HepG2 (cell line): ENCODE measurements at regions not wholly inside any gene's neighbourhood (a gene's known extent, or its start where the extent isn't known, plus 50 kb on each side); places are given as distances from the start of the nearest gene placed in this dataset.

ENCODE experiments used
- ATAC-seq: fragments of 200-7000 bp; cut with Tn5 transposase; 3 replicates; pipeline ENCODE4 v1.9.1; 2020; ENCODE audit warnings: mild to moderate bottlenecking, moderate library complexity
- BruUV-seq: library from RNA; stranded (reverse); fragments of 400-500 nt; replicated peaks from 2 replicates; lab custom pipeline; 2021; lab: Mats Ljungman, UMichigan
- CTCF ChIA-PET: fragments of 300-600 bp; formaldehyde crosslinking; extraction: SDS; loops from one replicate; lab custom pipeline; 2021; ENCODE audit warnings: low total read pairs, inconsistent platforms, low intra/inter-chr PET ratio; lab: Yijun Ruan, JAX
- POLR2A ChIA-PET: fragments of 350-600 bp; sonication (Branson Sonifier 250); formaldehyde crosslinking; loops from one replicate; lab custom pipeline; 2020; ENCODE audit warnings: antibody characterized with exemption, inconsistent platforms; lab: Yijun Ruan, JAX
- DNase-seq: peaks from one replicate; pipeline ENCODE4 v3.0.0-alpha.2; 2015; ENCODE audit warnings: low spot score
- FAIRE-seq: peaks from 3 replicates; lab custom pipeline; 2011; peaks lifted over from hg19 to GRCh38; lab: Jason Lieb, UNC
- H2AFZ ChIP-seq: one replicate; pipeline ENCODE4 v1.6.1; 2011; ENCODE audit warnings: low read length, inconsistent platforms
- H3K27ac ChIP-seq: fragments of 300-600 bp; 3 replicates; pipeline ENCODE4 v1.8.0; 2011; ENCODE audit warnings: mixed run types, mild to moderate bottlenecking, mixed read lengths, low read length, inconsistent platforms; ENCODE audit not compliant: insufficient read depth; ENCODE audit errors: extremely low read length
- H3K27me3 ChIP-seq, 2 experiments: fragments of 200-600 bp in 1 of 2; 2 replicates in 1 of 2; 3 replicates in 1 of 2; pipeline versions ENCODE4 v1.6.0 to v1.8.0; 2011; ENCODE audit warnings: low read length in 2 of 2, mild to moderate bottlenecking in 2 of 2, moderate library complexity in 2 of 2, inconsistent platforms in 1 of 2; ENCODE audit not compliant: insufficient read depth in 2 of 2, control insufficient read depth in 1 of 2
- H3K36me3 ChIP-seq, 2 experiments: fragments of 200-600 bp in 1 of 2; replicated peaks in 1 of 2; 2 replicates in 1 of 2; 3 replicates in 1 of 2; pipeline versions ENCODE4 v1.5.1 to v1.8.0; 2011; ENCODE audit warnings: low read length in 2 of 2, inconsistent platforms in 1 of 2; ENCODE audit not compliant: insufficient read depth in 2 of 2, control insufficient read depth in 1 of 2
- H3K4me1 ChIP-seq: 2 replicates; pipeline ENCODE4 v1.5.1; 2012; ENCODE audit warnings: low read length, inconsistent platforms; ENCODE audit not compliant: insufficient read depth
- H3K4me2 ChIP-seq: 2 replicates; pipeline ENCODE4 v1.6.0; 2011; ENCODE audit warnings: low read depth, low read length, inconsistent platforms
- H3K4me3 ChIP-seq, 3 experiments: fragments of 200-600 bp in 1 of 3; sonication (generic), shearing (Covaris generic) in 1 of 3; replicated peaks in 1 of 3; 2 replicates each; pipeline ENCODE4 v1.5.1; 2011 to 2016; ENCODE audit warnings: low read length in 3 of 3, inconsistent platforms in 2 of 3, low read depth in 2 of 3, mild to moderate bottlenecking in 2 of 3, control low read depth in 1 of 3, mixed read lengths in 1 of 3; ENCODE audit not compliant: insufficient read depth in 1 of 3
- H3K79me2 ChIP-seq: one replicate; pipeline ENCODE4 v1.6.1; 2011; ENCODE audit warnings: low read length, inconsistent platforms; ENCODE audit not compliant: insufficient read depth
- H3K9ac ChIP-seq: 2 replicates; pipeline ENCODE4 v1.6.0; 2011; ENCODE audit warnings: mild to moderate bottlenecking, low read depth, low read length, inconsistent platforms; ENCODE audit not compliant: insufficient read depth
- H3K9me3 ChIP-seq: 2 replicates; pipeline ENCODE4 v1.5.1; 2012; ENCODE audit warnings: mild to moderate bottlenecking, low read length
- H4K20me1 ChIP-seq: 2 replicates; pipeline ENCODE4 v1.6.0; 2011; ENCODE audit warnings: inconsistent platforms, mild to moderate bottlenecking, low read length, moderate library complexity; ENCODE audit not compliant: insufficient read depth
- AHR ChIP-seq: IDR thresholded peaks from 2 replicates; pipeline ENCODE4 v1.6.1; 2018; ENCODE audit warnings: missing genetic modification reagents, missing compliant biosample characterization
- FLYWCH1 ChIP-seq: sonication (generic); formaldehyde crosslinking; IDR thresholded peaks from 2 replicates; pipeline ENCODE4 v1.8.1; 2023; ENCODE audit warnings: mild to moderate bottlenecking, missing genetic modification reagents
- HMG20B ChIP-seq: conservative IDR thresholded peaks from 2 replicates; pipeline ENCODE4 v1.6.1; 2016; ENCODE audit warnings: missing genetic modification reagents, missing compliant biosample characterization
- PCBP1 ChIP-seq: fragments of 200-400 bp; formaldehyde crosslinking; IDR thresholded peaks from 2 replicates; pipeline ENCODE4 v1.6.1; 2017; ENCODE audit warnings: mild to moderate bottlenecking, low read depth, low read length, borderline replicate concordance
- POLR2AphosphoS5 ChIP-seq: IDR thresholded peaks from 2 replicates; pipeline ENCODE4 v1.6.1; 2012; ENCODE audit warnings: low read depth, low read length
- RARA ChIP-seq: IDR thresholded peaks from 2 replicates; pipeline ENCODE4 v1.6.1; 2016; ENCODE audit warnings: missing genetic modification reagents, missing compliant biosample characterization
- ZNF10 ChIP-seq: sonication (generic); formaldehyde crosslinking; IDR thresholded peaks from 2 replicates; pipeline ENCODE4 v1.4.0; 2020; ENCODE audit warnings: mild to moderate bottlenecking, low read depth, missing genetic modification reagents, borderline replicate concordance
- ZNF441 ChIP-seq: sonication (generic); formaldehyde crosslinking; IDR thresholded peaks from 2 replicates; pipeline ENCODE4 v1.7.0; 2021; ENCODE audit warnings: missing genetic modification reagents, borderline replicate concordance
- ZNF607 ChIP-seq: sonication (generic); formaldehyde crosslinking; IDR thresholded peaks from 2 replicates; pipeline ENCODE4 v1.5.1; 2020; ENCODE audit warnings: missing genetic modification reagents, mild to moderate bottlenecking, borderline replicate concordance
- WGBS: methylation state at CpG from one replicate; pipeline ENCODE4 v1.1.6; 2017; ENCODE audit warnings: low lambda C conversion rate; 5-methylcytosine and 5-hydroxymethylcytosine counted together
- in situ Hi-C: cut with HindIII; loops from 2 replicates; pipeline ENCODE4 v1.10.0; 2017; ENCODE audit warnings: low pct_unique_long_range_greater_than_20kb; ENCODE audit not compliant: extremely low pct_ligation_motif_present
- intact Hi-C: fragments of 100-400 bp; cut with micrococcal nuclease; formaldehyde crosslinking; loops from one replicate; pipeline ENCODE4 v1.10.0; 2022; ENCODE audit not compliant: unreplicated experiment
- TF ChIP-seq, protein P1 (sequence below): sonication (generic); formaldehyde crosslinking; IDR thresholded peaks from 2 replicates; pipeline ENCODE4 v1.4.0; 2020; ENCODE audit warnings: missing genetic modification reagents
- TF ChIP-seq, protein P2 (sequence below): sonication (generic); formaldehyde crosslinking; IDR thresholded peaks from 2 replicates; pipeline ENCODE4 v1.4.0; 2020; ENCODE audit warnings: missing genetic modification reagents, mild to moderate bottlenecking, borderline replicate concordance
- TF ChIP-seq, protein P3 (sequence below): sonication (generic); formaldehyde crosslinking; IDR thresholded peaks from 2 replicates; pipeline ENCODE4 v1.9.0; 2021; ENCODE audit warnings: missing genetic modification reagents, borderline replicate concordance

DNA sequence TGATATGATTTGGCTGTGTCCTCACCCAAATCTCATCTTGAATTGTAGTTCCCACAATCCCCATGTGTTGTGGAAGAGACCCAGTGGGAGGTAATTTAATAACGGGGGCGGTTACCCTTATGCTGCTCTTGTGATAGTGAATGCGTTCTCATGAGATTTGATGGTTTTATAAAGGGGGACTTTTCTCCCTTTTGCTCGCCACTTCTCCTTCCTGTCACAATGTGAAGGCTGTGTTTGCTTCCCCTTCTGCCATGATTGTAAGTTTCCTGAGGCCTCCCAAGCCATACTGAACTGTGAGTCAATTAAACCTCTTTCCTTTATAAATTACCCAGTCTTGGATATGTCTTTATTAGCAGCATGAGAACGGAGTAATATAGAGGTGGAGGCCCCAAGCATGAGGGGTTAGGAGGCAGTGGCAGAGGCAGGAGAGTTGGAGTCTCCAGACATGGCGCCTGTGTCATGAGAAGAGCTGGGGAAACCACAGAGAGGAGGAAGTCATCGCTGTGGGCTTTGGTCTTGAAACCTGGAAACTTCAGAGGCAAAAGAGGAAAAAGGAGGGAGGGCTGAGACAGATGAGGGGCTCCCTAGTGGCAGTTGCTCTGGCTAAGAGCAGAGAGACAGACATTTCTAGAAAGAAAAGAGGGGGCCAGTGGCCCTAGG is 107.8 kb upstream of the VEPH1 start (continued):
- TF ChIP-seq, protein P1, sequence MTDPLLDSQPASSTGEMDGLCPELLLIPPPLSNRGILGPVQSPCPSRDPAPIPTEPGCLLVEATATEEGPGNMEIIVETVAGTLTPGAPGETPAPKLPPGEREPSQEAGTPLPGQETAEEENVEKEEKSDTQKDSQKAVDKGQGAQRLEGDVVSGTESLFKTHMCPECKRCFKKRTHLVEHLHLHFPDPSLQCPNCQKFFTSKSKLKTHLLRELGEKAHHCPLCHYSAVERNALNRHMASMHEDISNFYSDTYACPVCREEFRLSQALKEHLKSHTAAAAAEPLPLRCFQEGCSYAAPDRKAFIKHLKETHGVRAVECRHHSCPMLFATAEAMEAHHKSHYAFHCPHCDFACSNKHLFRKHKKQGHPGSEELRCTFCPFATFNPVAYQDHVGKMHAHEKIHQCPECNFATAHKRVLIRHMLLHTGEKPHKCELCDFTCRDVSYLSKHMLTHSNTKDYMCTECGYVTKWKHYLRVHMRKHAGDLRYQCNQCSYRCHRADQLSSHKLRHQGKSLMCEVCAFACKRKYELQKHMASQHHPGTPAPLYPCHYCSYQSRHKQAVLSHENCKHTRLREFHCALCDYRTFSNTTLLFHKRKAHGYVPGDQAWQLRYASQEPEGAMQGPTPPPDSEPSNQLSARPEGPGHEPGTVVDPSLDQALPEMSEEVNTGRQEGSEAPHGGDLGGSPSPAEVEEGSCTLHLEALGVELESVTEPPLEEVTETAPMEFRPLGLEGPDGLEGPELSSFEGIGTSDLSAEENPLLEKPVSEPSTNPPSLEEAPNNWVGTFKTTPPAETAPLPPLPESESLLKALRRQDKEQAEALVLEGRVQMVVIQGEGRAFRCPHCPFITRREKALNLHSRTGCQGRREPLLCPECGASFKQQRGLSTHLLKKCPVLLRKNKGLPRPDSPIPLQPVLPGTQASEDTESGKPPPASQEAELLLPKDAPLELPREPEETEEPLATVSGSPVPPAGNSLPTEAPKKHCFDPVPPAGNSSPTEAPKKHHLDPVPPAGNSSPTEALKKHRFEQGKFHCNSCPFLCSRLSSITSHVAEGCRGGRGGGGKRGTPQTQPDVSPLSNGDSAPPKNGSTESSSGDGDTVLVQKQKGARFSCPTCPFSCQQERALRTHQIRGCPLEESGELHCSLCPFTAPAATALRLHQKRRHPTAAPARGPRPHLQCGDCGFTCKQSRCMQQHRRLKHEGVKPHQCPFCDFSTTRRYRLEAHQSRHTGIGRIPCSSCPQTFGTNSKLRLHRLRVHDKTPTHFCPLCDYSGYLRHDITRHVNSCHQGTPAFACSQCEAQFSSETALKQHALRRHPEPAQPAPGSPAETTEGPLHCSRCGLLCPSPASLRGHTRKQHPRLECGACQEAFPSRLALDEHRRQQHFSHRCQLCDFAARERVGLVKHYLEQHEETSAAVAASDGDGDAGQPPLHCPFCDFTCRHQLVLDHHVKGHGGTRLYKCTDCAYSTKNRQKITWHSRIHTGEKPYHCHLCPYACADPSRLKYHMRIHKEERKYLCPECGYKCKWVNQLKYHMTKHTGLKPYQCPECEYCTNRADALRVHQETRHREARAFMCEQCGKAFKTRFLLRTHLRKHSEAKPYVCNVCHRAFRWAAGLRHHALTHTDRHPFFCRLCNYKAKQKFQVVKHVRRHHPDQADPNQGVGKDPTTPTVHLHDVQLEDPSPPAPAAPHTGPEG (CRISPR knock-in tag), result no peak
- TF ChIP-seq PCBP1 (no peak), ZNF607 (no peak), ZNF10 (CRISPR knock-in tag) (no peak)
- TF ChIP-seq, all 625 proteins: peak for 0

DNA sequence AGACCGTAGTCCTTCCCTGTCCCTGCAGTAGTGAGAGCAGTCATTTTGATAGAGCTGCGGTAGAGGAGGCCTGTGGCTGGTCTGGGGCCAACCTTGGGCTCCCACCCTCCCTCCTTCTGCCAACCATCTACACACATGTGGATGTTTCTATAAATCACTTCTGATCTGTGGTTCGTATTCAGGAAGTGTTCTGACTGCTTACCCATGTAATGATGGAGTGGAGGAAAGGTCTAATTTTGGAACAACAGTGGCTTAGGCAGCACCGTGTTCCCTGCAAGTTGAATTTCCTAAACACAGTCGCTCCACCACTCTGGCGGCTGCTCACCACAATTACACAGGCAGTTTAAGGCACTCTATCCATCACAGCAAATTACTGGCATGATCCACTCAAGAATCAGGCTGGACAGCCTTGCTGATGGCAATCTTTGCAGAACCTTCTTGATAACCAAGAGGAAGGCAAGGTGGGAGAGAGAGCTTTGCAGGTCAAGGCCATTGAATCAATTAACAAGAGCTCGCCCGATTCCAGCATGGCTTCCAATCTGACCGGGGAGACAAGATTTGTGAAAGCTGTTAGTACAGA is 104.7 kb upstream of the VEPH1 start:
- Histone ChIP-seq H3K4me2 (no peak overlapping the region), H3K79me2 (no peaks in the 10 kb centered on the region), H2AFZ (no peak overlapping the region), H3K9me3 (no peaks in the 10 kb centered on the region), H3K36me3 (no peaks in the 10 kb centered on the region), H3K4me1 (no peaks in the 10 kb centered on the region), H3K27me3 (no peaks in the 10 kb centered on the region; a peak in 1 of 5 replicates), H3K27ac (no peak overlapping the region), H3K9ac (no peak overlapping the region), H3K4me3 (no peak overlapping the region), H4K20me1 (no peaks in the 10 kb centered on the region)
- 60% methylated on average over 9 of the region's 9 CpGs for WGBS
- intact Hi-C loops (loop anchor here (2.0 kb wide), 1 partner anchor 827 kb away; no protein-coding TSS in a partner anchor), in situ Hi-C loops (loop anchor here (25.0 kb wide), 1 partner anchor 929 kb away; no protein-coding TSS in a partner anchor)
- ChIA-PET POLR2A (no interaction called here), CTCF (no interaction called here)
- ATAC-seq (no peak), FAIRE-seq (no peak), DNase-seq (no peak)
- BruUV-seq, result no TSS peak
- TF ChIP-seq POLR2AphosphoS5, result no peak
- no peak for TF ChIP-seq RARA (CRISPR knock-in tag)
- no peak for TF ChIP-seq FLYWCH1
- no peak for TF ChIP-seq ZNF441 (CRISPR knock-in tag)
- TF ChIP-seq, protein P2, sequence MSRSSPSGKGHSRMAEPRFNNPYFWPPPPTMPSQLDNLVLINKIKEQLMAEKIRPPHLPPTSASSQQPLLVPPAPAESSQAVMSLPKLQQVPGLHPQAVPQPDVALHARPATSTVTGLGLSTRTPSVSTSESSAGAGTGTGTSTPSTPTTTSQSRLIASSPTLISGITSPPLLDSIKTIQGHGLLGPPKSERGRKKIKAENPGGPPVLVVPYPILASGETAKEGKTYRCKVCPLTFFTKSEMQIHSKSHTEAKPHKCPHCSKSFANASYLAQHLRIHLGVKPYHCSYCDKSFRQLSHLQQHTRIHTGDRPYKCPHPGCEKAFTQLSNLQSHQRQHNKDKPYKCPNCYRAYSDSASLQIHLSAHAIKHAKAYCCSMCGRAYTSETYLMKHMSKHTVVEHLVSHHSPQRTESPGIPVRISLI, result no peak
- TF ChIP-seq HMG20B (CRISPR knock-in tag), result no peak
- TF ChIP-seq, protein P3, sequence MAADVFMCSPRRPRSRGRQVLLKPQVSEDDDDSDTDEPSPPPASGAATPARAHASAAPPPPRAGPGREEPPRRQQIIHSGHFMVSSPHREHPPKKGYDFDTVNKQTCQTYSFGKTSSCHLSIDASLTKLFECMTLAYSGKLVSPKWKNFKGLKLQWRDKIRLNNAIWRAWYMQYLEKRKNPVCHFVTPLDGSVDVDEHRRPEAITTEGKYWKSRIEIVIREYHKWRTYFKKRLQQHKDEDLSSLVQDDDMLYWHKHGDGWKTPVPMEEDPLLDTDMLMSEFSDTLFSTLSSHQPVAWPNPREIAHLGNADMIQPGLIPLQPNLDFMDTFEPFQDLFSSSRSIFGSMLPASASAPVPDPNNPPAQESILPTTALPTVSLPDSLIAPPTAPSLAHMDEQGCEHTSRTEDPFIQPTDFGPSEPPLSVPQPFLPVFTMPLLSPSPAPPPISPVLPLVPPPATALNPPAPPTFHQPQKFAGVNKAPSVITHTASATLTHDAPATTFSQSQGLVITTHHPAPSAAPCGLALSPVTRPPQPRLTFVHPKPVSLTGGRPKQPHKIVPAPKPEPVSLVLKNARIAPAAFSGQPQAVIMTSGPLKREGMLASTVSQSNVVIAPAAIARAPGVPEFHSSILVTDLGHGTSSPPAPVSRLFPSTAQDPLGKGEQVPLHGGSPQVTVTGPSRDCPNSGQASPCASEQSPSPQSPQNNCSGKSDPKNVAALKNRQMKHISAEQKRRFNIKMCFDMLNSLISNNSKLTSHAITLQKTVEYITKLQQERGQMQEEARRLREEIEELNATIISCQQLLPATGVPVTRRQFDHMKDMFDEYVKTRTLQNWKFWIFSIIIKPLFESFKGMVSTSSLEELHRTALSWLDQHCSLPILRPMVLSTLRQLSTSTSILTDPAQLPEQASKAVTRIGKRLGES, result no peak
- TF ChIP-seq AHR, result no peak
